CD4-positive, alpha-beta T cell treated with Interleukin-4 for 1 hour (primary cell): ENCODE measurements at regions not wholly inside any gene's neighbourhood (a gene's known extent, or its start where the extent isn't known, plus 50 kb on each side); places are given as distances from the start of the nearest gene placed in this dataset.

ENCODE experiments used
- DNase-seq, 2 donors: peaks; one replicate each; pipeline ENCODE4 v3.0.0-alpha.2; 2020 to 2022

GRCh38 chr13:39100996-39101738 is 62.9 kb downstream of the NHLRC3 start:
- no peak for DNase-seq

GRCh38 chr13:39102981-39103490 is 64.8 kb downstream of the NHLRC3 start:
- no peak for DNase-seq

GRCh38 chr13:39105110-39105509 is 66.9 kb downstream of the NHLRC3 start:
- no peak for DNase-seq

- no peak for DNase-seq
These were observed 68.2 kb downstream of the NHLRC3 start for GRCh38 chr13:39106216-39107005.

GRCh38 chr13:39107561-39107960 is 69.3 kb downstream of the NHLRC3 start:
- no peak for DNase-seq

- no peak for DNase-seq
These were observed 70.5 kb downstream of the NHLRC3 start for GRCh38 chr13:39108783-39109182.

GRCh38 chr13:39110518-39111097 is 72.4 kb downstream of the NHLRC3 start:
- no peak for DNase-seq

GRCh38 chr13:39111145-39111544 is 72.9 kb downstream of the NHLRC3 start:
- no peak for DNase-seq

- no peak for DNase-seq
These were observed 81.2 kb downstream of the NHLRC3 start for GRCh38 chr13:39119422-39119821.

- DNase-seq, result no peak
These were observed 85.3 kb downstream of the NHLRC3 start for GRCh38 chr13:39123578-39123977.

GRCh38 chr13:39129213-39129612 is 91.0 kb downstream of the NHLRC3 start:
- no peak for DNase-seq

- DNase-seq, result no peak
These were observed 92.0 kb downstream of the NHLRC3 start for GRCh38 chr13:39130301-39130700.

GRCh38 chr13:39132286-39133230 is 94.3 kb downstream of the NHLRC3 start:
- DNase-seq, result no peak

- no peak for DNase-seq
These were observed 95.5 kb downstream of the NHLRC3 start for GRCh38 chr13:39133781-39134180.

- DNase-seq, result no peak
These were observed 96.3 kb downstream of the NHLRC3 start for GRCh38 chr13:39134574-39134973.

- DNase-seq, result no peak
These were observed 106.1 kb downstream of the NHLRC3 start for GRCh38 chr13:39144391-39144790.

GRCh38 chr13:39144941-39145533 is 106.8 kb downstream of the NHLRC3 start:
- peak in 1 of 2 donors; percentile 8 for DNase-seq

- no peak for DNase-seq
These were observed 110.3 kb downstream of the NHLRC3 start for GRCh38 chr13:39148513-39148961.

- DNase-seq, result no peak
These were observed 111.6 kb downstream of the NHLRC3 start for GRCh38 chr13:39149896-39150295.

GRCh38 chr13:39154041-39154440 is 115.8 kb downstream of the NHLRC3 start:
- DNase-seq, result no peak

GRCh38 chr13:39159393-39159792 is 121.1 kb downstream of the NHLRC3 start:
- DNase-seq, result no peak

GRCh38 chr13:39159846-39160370 is 121.7 kb downstream of the NHLRC3 start:
- no peak for DNase-seq
